ENCODE measurements at regions not wholly inside any gene's neighbourhood (a gene's known extent, or its start where the extent isn't known, plus 50 kb on each side); places are given as distances from the start of the nearest gene placed in this dataset.

DNA sequence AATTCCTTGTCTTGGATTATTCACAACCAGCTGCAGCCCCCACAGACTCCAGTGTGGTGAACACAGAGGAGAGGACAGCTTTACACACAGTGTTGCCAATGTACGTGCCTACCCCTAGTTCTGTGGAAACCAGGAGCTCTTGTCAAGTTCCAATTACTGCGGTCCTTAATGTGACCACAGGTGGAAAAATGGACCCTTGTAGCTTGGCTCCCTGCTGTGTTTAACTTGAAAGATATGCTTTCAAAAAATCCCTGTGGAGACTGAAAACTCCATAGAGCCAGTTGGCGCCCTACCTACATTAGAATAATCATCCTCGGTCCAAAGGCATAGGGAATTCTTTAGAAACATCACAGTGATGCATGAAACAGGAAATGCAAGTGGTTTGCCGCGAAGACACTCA, 118.3 kb upstream of the SLC22A23 start:
- TF ChIP-seq, protein P1, sequence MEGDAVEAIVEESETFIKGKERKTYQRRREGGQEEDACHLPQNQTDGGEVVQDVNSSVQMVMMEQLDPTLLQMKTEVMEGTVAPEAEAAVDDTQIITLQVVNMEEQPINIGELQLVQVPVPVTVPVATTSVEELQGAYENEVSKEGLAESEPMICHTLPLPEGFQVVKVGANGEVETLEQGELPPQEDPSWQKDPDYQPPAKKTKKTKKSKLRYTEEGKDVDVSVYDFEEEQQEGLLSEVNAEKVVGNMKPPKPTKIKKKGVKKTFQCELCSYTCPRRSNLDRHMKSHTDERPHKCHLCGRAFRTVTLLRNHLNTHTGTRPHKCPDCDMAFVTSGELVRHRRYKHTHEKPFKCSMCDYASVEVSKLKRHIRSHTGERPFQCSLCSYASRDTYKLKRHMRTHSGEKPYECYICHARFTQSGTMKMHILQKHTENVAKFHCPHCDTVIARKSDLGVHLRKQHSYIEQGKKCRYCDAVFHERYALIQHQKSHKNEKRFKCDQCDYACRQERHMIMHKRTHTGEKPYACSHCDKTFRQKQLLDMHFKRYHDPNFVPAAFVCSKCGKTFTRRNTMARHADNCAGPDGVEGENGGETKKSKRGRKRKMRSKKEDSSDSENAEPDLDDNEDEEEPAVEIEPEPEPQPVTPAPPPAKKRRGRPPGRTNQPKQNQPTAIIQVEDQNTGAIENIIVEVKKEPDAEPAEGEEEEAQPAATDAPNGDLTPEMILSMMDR (IDR thresholded peaks at IDR 0.05; ENCODE audit: low read length) = no peak
- no peak for TF ChIP-seq EZH2 (optimal IDR thresholded peaks at IDR 0.05; ENCODE audit: low read depth, low read length)
